Endothelial cell of umbilical vein (primary cell): ENCODE measurements at regions not wholly inside any gene's neighbourhood (a gene's known extent, or its start where the extent isn't known, plus 50 kb on each side); places are given as distances from the start of the nearest gene placed in this dataset.

Experiments used
- BruUV-seq: library from RNA; stranded (reverse); fragments of 400-500 nt; replicated peaks from 2 replicates; lab custom pipeline; 2021; lab: Mats Ljungman, UMichigan
- CTCF ChIA-PET: fragments of 300-600, 350-600 bp; sonication (Branson Sonifier 250); formaldehyde crosslinking; loops from one replicate; lab custom pipeline; 2021; ENCODE audit warnings: antibody characterized with exemption, inconsistent platforms; lab: Charles Lee
- POLR2A ChIA-PET: fragments of 300-600, 350-600 bp; sonication (Branson Sonifier 250); formaldehyde crosslinking; loops from one replicate; lab custom pipeline; 2021; ENCODE audit warnings: antibody characterized with exemption, inconsistent platforms; lab: Charles Lee
- DNase-seq: peaks from one replicate; pipeline ENCODE4 v3.0.0-alpha.2; 2011; ENCODE audit warnings: low read depth, low spot score
- FAIRE-seq: peaks from 2 replicates; lab custom pipeline; 2011; peaks lifted over from hg19 to GRCh38; lab: Jason Lieb, UNC
- H2AFZ ChIP-seq: 2 replicates; pipeline ENCODE4 v1.6.0; 2012; ENCODE audit warnings: low read depth, low read length, control low read depth, inconsistent platforms
- H3K27ac ChIP-seq: 2 replicates; pipeline ENCODE4 v1.5.1; 2011; ENCODE audit warnings: low read depth, mild to moderate bottlenecking, control low read depth, low read length, moderate library complexity; ENCODE audit not compliant: insufficient read depth
- H3K27me3 ChIP-seq, 2 experiments: 2 replicates each; pipeline versions ENCODE4 v1.6.0 to v1.6.1; 2011; ENCODE audit warnings: low read length in 2 of 2, mixed read lengths in 1 of 2; ENCODE audit not compliant: control insufficient read depth in 2 of 2, insufficient read depth in 2 of 2
- H3K36me3 ChIP-seq, 2 experiments: 2 replicates in 1 of 2; 3 replicates in 1 of 2; pipeline ENCODE4 v1.5.1; 2011; ENCODE audit warnings: low read length in 2 of 2, mild to moderate bottlenecking in 1 of 2, moderate library complexity in 1 of 2; ENCODE audit not compliant: control insufficient read depth in 2 of 2, insufficient read depth in 2 of 2; ENCODE audit errors: extremely low read depth in 1 of 2
- H3K4me1 ChIP-seq: 3 replicates; pipeline ENCODE4 v1.5.1; 2011; ENCODE audit warnings: mild to moderate bottlenecking, low read length; ENCODE audit not compliant: control insufficient read depth, insufficient read depth; ENCODE audit errors: extremely low read depth
- H3K4me2 ChIP-seq: 2 replicates; pipeline ENCODE4 v1.6.1; 2011; ENCODE audit warnings: low read length, control low read depth, mixed read lengths; ENCODE audit not compliant: insufficient read depth
- H3K4me3 ChIP-seq, 3 experiments: fragments of 200-600 bp in 1 of 3; sonication (generic), shearing (Covaris generic) in 1 of 3; replicated peaks in 1 of 3; 2 replicates each; pipeline ENCODE4 v1.5.1; 2011 to 2016; ENCODE audit warnings: control low read depth in 3 of 3, low read length in 3 of 3, mild to moderate bottlenecking in 2 of 3, inconsistent platforms in 1 of 3, low read depth in 1 of 3, moderate library complexity in 1 of 3; ENCODE audit not compliant: insufficient read depth in 1 of 3
- H3K79me2 ChIP-seq: 2 replicates; pipeline ENCODE4 v1.6.0; 2012; ENCODE audit warnings: low read length, inconsistent platforms; ENCODE audit not compliant: control insufficient read depth, insufficient read depth
- H3K9ac ChIP-seq: replicated peaks from 2 replicates; pipeline ENCODE3; 2011; ENCODE audit warnings: low read length, control low read depth; ENCODE audit not compliant: insufficient read depth; ENCODE audit errors: extremely low read depth
- H3K9me1 ChIP-seq: replicated peaks from 3 replicates; pipeline ENCODE4 v1.6.0; 2011; ENCODE audit warnings: mild to moderate bottlenecking, low read length; ENCODE audit not compliant: control insufficient read depth, insufficient read depth; ENCODE audit errors: extremely low read depth
- H3K9me3 ChIP-seq: replicated peaks from 2 replicates; pipeline ENCODE4 v1.5.1; 2012; ENCODE audit warnings: low read length, inconsistent platforms; ENCODE audit not compliant: control insufficient read depth, insufficient read depth
- H4K20me1 ChIP-seq: replicated peaks from 2 replicates; pipeline ENCODE3; 2011; ENCODE audit warnings: mild to moderate bottlenecking, low read length; ENCODE audit not compliant: control insufficient read depth, insufficient read depth; ENCODE audit errors: extremely low read depth
- GATA2 ChIP-seq: IDR thresholded peaks from 2 replicates; pipeline ENCODE4 v1.7.0; 2011; ENCODE audit warnings: low read depth, mild to moderate bottlenecking, moderate library complexity, mixed read lengths, low read length; ENCODE audit not compliant: insufficient read length, insufficient read depth
- JUN ChIP-seq: IDR thresholded peaks from 2 replicates; pipeline ENCODE4 v1.6.1; 2011; ENCODE audit warnings: borderline replicate concordance, low read depth; ENCODE audit not compliant: insufficient read length, insufficient read depth
- MAX ChIP-seq: IDR thresholded peaks from 2 replicates; pipeline ENCODE4 v1.6.1; 2011; ENCODE audit not compliant: insufficient read depth, insufficient read length
- MYC ChIP-seq: IDR thresholded peaks from one replicate; pipeline ENCODE4 v1.6.1; 2011; ENCODE audit warnings: mild to moderate bottlenecking, low read depth, low read length
- POLR2A ChIP-seq: IDR thresholded peaks from 2 replicates; pipeline ENCODE4 v1.6.1; 2012; ENCODE audit warnings: low read depth, mild to moderate bottlenecking, control low read depth, low read length
- dilution Hi-C: fragments of 300-500 bp; cut with MboI; formaldehyde crosslinking; loops from one replicate; pipeline ENCODE4 v1.15.0; 2019; ENCODE audit warnings: low sequenced_read_pairs; ENCODE audit not compliant: extremely low pct_ligation_motif_present
- intact Hi-C: fragments of 100-400 bp; cut with micrococcal nuclease; formaldehyde crosslinking; loops from one replicate; pipeline ENCODE4 v1.10.0; 2022

GRCh38 chr6:123159861-123160260 lies 163.8 kb downstream of the CLVS2 start:
- TF ChIP-seq POLR2A, result no peak
- no peak for TF ChIP-seq JUN
- no peak for TF ChIP-seq MAX
- no peak for TF ChIP-seq GATA2
- no peak for TF ChIP-seq MYC
- H3K36me3 ChIP-seq, result no peaks in the 10 kb centered on the region
- H3K9me1 ChIP-seq, result no peaks in the 10 kb centered on the region

More at GRCh38 chr6:123159861-123160260, 163.8 kb downstream of the CLVS2 start:
- no peak overlapping the region for H3K4me2 ChIP-seq
- no peaks in the 10 kb centered on the region for H3K4me1 ChIP-seq
- no peaks in the 10 kb centered on the region for H3K79me2 ChIP-seq
- H3K27ac ChIP-seq, result no peak overlapping the region
- H3K27me3 ChIP-seq, result no peaks in the 10 kb centered on the region
- no peak for DNase-seq
- H4K20me1 ChIP-seq, result no peaks in the 10 kb centered on the region
- no peaks in the 10 kb centered on the region for H3K9me3 ChIP-seq
- no peak for FAIRE-seq
- ChIA-PET POLR2A (no interaction called here), CTCF (no interaction called here)
- no TSS peak for BruUV-seq
- intact Hi-C loops (no loop called here), dilution Hi-C loops (no loop called here)
- H3K4me3 ChIP-seq, result no peak overlapping the region
- no peak overlapping the region for H2AFZ ChIP-seq
- no peak overlapping the region for H3K9ac ChIP-seq
